Heart right ventricle (tissue), 16 donors: ENCODE measurements at regions not wholly inside any gene's neighbourhood (a gene's known extent, or its start where the extent isn't known, plus 50 kb on each side); places are given as distances from the start of the nearest gene placed in this dataset.

Experiments
- ATAC-seq, 8 donors: fragments of 200-7000 bp; cut with Tn5 transposase; one replicate each; pipeline ENCODE4 v1.9.1; 2020; ENCODE audit warnings: mild to moderate bottlenecking in 8 of 8, moderate library complexity in 8 of 8, moderate number of reproducible peaks in 1 of 8
- DNase-seq, 2 donors: peaks; one replicate each; pipeline ENCODE4 v3.0.0-alpha.2; 2020
- H3K27ac ChIP-seq, 10 donors: fragments of 200-600 bp; sonication (generic) in 2 of 10; one replicate each; pipeline versions ENCODE4 v1.5.0 to v1.8.0; 2020 to 2022; ENCODE audit warnings: mild to moderate bottlenecking in 3 of 10
- H3K27me3 ChIP-seq, 7 donors: fragments of 200-600 bp; one replicate each; pipeline ENCODE4 v1.8.0; 2021 to 2022; ENCODE audit warnings: mild to moderate bottlenecking in 2 of 7
- H3K36me3 ChIP-seq, 9 donors: fragments of 200-600 bp; sonication (generic) in 1 of 9; one replicate each; pipeline versions ENCODE4 v1.5.0 to v1.8.0; 2020 to 2022; ENCODE audit warnings: mild to moderate bottlenecking in 2 of 9
- H3K4me1 ChIP-seq, 9 donors: fragments of 200-600 bp; sonication (generic) in 1 of 9; one replicate each; pipeline versions ENCODE4 v1.5.0 to v1.8.0; 2020 to 2022; ENCODE audit warnings: mild to moderate bottlenecking in 4 of 9
- H3K4me3 ChIP-seq, 10 donors: fragments of 200-600 bp; sonication (generic) in 2 of 10; one replicate each; pipeline versions ENCODE4 v1.5.0 to v1.8.0; 2020 to 2022; ENCODE audit warnings: mild to moderate bottlenecking in 7 of 10, moderate library complexity in 2 of 10
- H3K9me3 ChIP-seq, 11 donors: fragments of 200-600 bp in 10 of 11; sonication (generic) in 2 of 11; one replicate each; pipeline versions ENCODE4 v1.5.0 to v1.8.0; 2013 to 2022; ENCODE audit warnings: mild to moderate bottlenecking in 2 of 11, control low read depth in 1 of 11, moderate library complexity in 1 of 11
- CTCF ChIP-seq, 9 donors: fragments of 200-600 bp; sonication (generic) in 2 of 9; IDR thresholded peaks; one replicate each; pipeline versions ENCODE4 v1.5.0 to v1.8.0; 2021 to 2022; ENCODE audit warnings: antibody characterized with exemption in 9 of 9, mild to moderate bottlenecking in 5 of 9, moderate library complexity in 1 of 9
- WGBS, 2 donors: extraction: QIAGEN DNeasy Blood & Tissue Kit; methylation state at CpG; one replicate each; pipeline ENCODE4 v1.1.7; 2013; ENCODE audit warnings: inconsistent platforms in 1 of 2; 5-methylcytosine and 5-hydroxymethylcytosine counted together
- intact Hi-C, 10 donors: fragments of 100-400 bp; cut with DNase I; formaldehyde crosslinking; loops; one replicate each; pipeline versions ENCODE4 v1.11.1 to v1.14.2; 2022
- donor health status: Arrhythmogenic right ventricular cardiomyopathy.
- donor health status: ischemic (EF 13 %, LVEDD 7.1; RV severe dilation, severe dysfunction).
- donor health status: healthy with polysubstance abuse.
- donor health status: DM: no; HTN: yes; CAD: no.
- donor health status: DM: no; HTN: no; CAD: no.
- donor health status: ischemic (EF 25% LVEDD 6.9; RV normal size, moderate dysfunction).
- donor health status: ischemic (EF 25% LVEDD 5.7; RV mildly dilated, moderate dysfunction).
- donor health status: healthy.
- donor health status: DM: yes; HTN: yes; CAD: no.
- donor health status: Ischemic cardiomyopathy.
- donor health status: ischemic (EF 35%, LVEDD 5.7; RV mildly dilated, moderate dysfunction).
- donor health status: nonischemic (EF 11% LVEDD 7.7; RV severe dilation, severe dysfunction).
- donor health status: DM: yes; HTN: yes; CAD: no.
- donor health status: PGD.
- donor health status: ischemic (EF 29% LVEDD 5.4; RV normal size, mild dysfunction).
- donor health status: nonischemic (EF 23%, LVEDD 6.1; RV moderate dilation, normal function).

GRCh38 chr2:4549666-4550210 lies 846.4 kb downstream of the DCDC2C start:
- Histone ChIP-seq H3K27ac (no peak overlapping the region), H3K9me3 (peaks cover 0 to 16% (median 0%) of the 10 kb centered on the region in 11 donors), H3K27me3 (no peaks in the 10 kb centered on the region), H3K4me3 (no peak overlapping the region), H3K36me3 (no peaks in the 10 kb centered on the region), H3K4me1 (no peaks in the 10 kb centered on the region)
- ATAC-seq (no peak), DNase-seq (no peak)
- WGBS, 2 donors, result 85 to 91% methylated on average over 8 of the region's 8 CpGs
- intact Hi-C loops, result no loop called here
- TF ChIP-seq CTCF (IDR thresholded peaks at IDR 0.05), result no peak

GRCh38 chr2:4551691-4552474 lies 848.5 kb downstream of the DCDC2C start:
- no peaks in the 10 kb centered on the region for H3K4me1 ChIP-seq
- no peak overlapping the region for H3K4me3 ChIP-seq
- no peaks in the 10 kb centered on the region for H3K36me3 ChIP-seq
- no peak for TF ChIP-seq CTCF (IDR thresholded peaks at IDR 0.05)
- ATAC-seq, result no peak
- intact Hi-C loops, result no loop called here
- 68% methylated on average over 9 of the region's 9 CpGs for WGBS, 2 donors
- DNase-seq, result no peak
- peaks cover 0 to 15% (median 0%) of the 10 kb centered on the region in 11 donors for H3K9me3 ChIP-seq
- H3K27me3 ChIP-seq, result no peaks in the 10 kb centered on the region
- H3K27ac ChIP-seq, result no peak overlapping the region

GRCh38 chr2:4553241-4553640 lies 849.9 kb downstream of the DCDC2C start:
- ATAC-seq, result no peak
- H3K27me3 ChIP-seq, result no peaks in the 10 kb centered on the region
- no peak overlapping the region for H3K27ac ChIP-seq
- H3K4me3 ChIP-seq, result no peak overlapping the region
- intact Hi-C loops, result no loop called here
- no peak for DNase-seq
- 82 to 89% methylated on average over 16 of the region's 16 CpGs for WGBS, 2 donors
- no peaks in the 10 kb centered on the region for H3K4me1 ChIP-seq
- no peak for TF ChIP-seq CTCF (IDR thresholded peaks at IDR 0.05)
- no peaks in the 10 kb centered on the region for H3K36me3 ChIP-seq
- peaks cover 0 to 14% (median 0%) of the 10 kb centered on the region in 11 donors for H3K9me3 ChIP-seq

GRCh38 chr2:4556135-4556896 lies 852.9 kb downstream of the DCDC2C start:
- peaks cover 0 to 12% (median 0%) of the 10 kb centered on the region in 11 donors for H3K9me3 ChIP-seq
- no peaks in the 10 kb centered on the region for H3K27me3 ChIP-seq
- WGBS, 2 donors, result 69% methylated on average over 9 of the region's 9 CpGs
- DNase-seq (peak in 1 of 2 donors; percentile 25), ATAC-seq (peak in 3 of 8 donors; percentile 48 to 84 (median 53))
- no peak overlapping the region for H3K4me3 ChIP-seq
- intact Hi-C loops, result no loop called here
- no peaks in the 10 kb centered on the region for H3K36me3 ChIP-seq
- no peak overlapping the region for H3K27ac ChIP-seq
- H3K4me1 ChIP-seq, result no peaks in the 10 kb centered on the region
- no peak for TF ChIP-seq CTCF (IDR thresholded peaks at IDR 0.05)
